HCT116 (cell line): ENCODE measurements at regions not wholly inside any gene's neighbourhood (a gene's known extent, or its start where the extent isn't known, plus 50 kb on each side); places are given as distances from the start of the nearest gene placed in this dataset.
A peak's percentile ranks its signal among the peaks of the same experiment; 100 is the strongest.
"Not testable (repeated sequence)": the region's sequence is repeated elsewhere in the genome, so short reads cannot be mapped to it uniquely, and the experiment has no call there.

Experiments
- ATAC-seq: fragments of 200-7000 bp; cut with Tn5 transposase; 2 replicates; pipeline ENCODE4 v1.9.1; 2020; ENCODE audit warnings: mild to moderate bottlenecking, moderate library complexity
- BruUV-seq: library from RNA; stranded (reverse); fragments of 400-500 nt; replicated peaks from 2 replicates; lab custom pipeline; 2021; lab: Mats Ljungman, UMichigan
- CTCF ChIA-PET: fragments of 300-600 bp; sonication (Branson Sonifier 250); formaldehyde crosslinking; loops from one replicate; lab custom pipeline; 2021; ENCODE audit warnings: antibody characterized with exemption; lab: Charles Lee
- POLR2A ChIA-PET: fragments of 300-600, 350-600 bp; sonication (Branson Sonifier 250); formaldehyde crosslinking; loops from one replicate; lab custom pipeline; 2021; ENCODE audit warnings: antibody characterized with exemption; lab: Charles Lee
- RAD21 ChIA-PET, 2 experiments: fragments of 300-600 bp; sonication (Branson Sonifier 250); formaldehyde crosslinking; loops; one replicate each; lab custom pipeline; 2023; ENCODE audit warnings: low total read pairs in 2 of 2; ENCODE audit not compliant: uncharacterized antibody in 2 of 2, unreplicated experiment in 2 of 2, low non-redundant PET in 1 of 2; lab: Charles Lee
- DNase-seq: peaks from one replicate; pipeline ENCODE4 v3.0.0-alpha.2; 2010; ENCODE audit warnings: low read depth, low spot score
- H2AFZ ChIP-seq: fragments of 200-600 bp; shearing (Covaris generic), sonication (generic); 2 replicates; pipeline ENCODE4 v1.6.1; 2017; ENCODE audit warnings: low read depth, mixed run types, mixed read lengths, antibody characterized with exemption, low read length; ENCODE audit not compliant: poor library complexity, severe bottlenecking
- H3K27ac ChIP-seq: 2 replicates; pipeline ENCODE4 v1.5.1; 2012; ENCODE audit warnings: low read depth, low read length
- H3K27me3 ChIP-seq: fragments of 200-600 bp; sonication (generic); 2 replicates; pipeline ENCODE4 v1.6.1; 2016; ENCODE audit warnings: mixed run types, low read length, mixed read lengths; ENCODE audit not compliant: insufficient read depth
- H3K36me3 ChIP-seq, 2 experiments: fragments of 200-500 bp in 1 of 2; fragments of 200-600 bp in 1 of 2; sonication (Bioruptor generic) in 1 of 2; sonication (generic) in 1 of 2; 2 replicates each; pipeline versions ENCODE4 v1.5.1 to v1.6.1; 2014 to 2016; ENCODE audit warnings: low read length in 2 of 2, inconsistent platforms in 1 of 2, mixed read lengths in 1 of 2, mixed run types in 1 of 2; ENCODE audit not compliant: insufficient read depth in 2 of 2, control insufficient read depth in 1 of 2
- H3K4me1 ChIP-seq, 2 experiments: fragments of 200-600 bp in 1 of 2; sonication (generic) in 1 of 2; 2 replicates each; pipeline versions ENCODE4 v1.5.1 to v1.6.1; 2012 to 2017; ENCODE audit warnings: low read length in 2 of 2, inconsistent platforms in 1 of 2, mild to moderate bottlenecking in 1 of 2, mixed read lengths in 1 of 2, mixed run types in 1 of 2, moderate library complexity in 1 of 2; ENCODE audit not compliant: insufficient read depth in 2 of 2, control insufficient read depth in 1 of 2
- H3K4me2 ChIP-seq: fragments of 200-600 bp; sonication (generic); 2 replicates; pipeline ENCODE4 v1.6.1; 2017; ENCODE audit warnings: mixed run types, low read length, mixed read lengths
- H3K4me3 ChIP-seq, 2 experiments: fragments of 200-600 bp in 1 of 2; sonication (generic) in 1 of 2; replicated peaks in 1 of 2; 2 replicates each; pipeline ENCODE4 v1.5.1; 2011 to 2016; ENCODE audit warnings: low read length in 2 of 2, control low read depth in 1 of 2, low read depth in 1 of 2, mild to moderate bottlenecking in 1 of 2, mixed read lengths in 1 of 2, mixed run types in 1 of 2
- H3K79me2 ChIP-seq: fragments of 200-600 bp; sonication (generic); 2 replicates; pipeline ENCODE4 v1.6.1; 2017; ENCODE audit warnings: mild to moderate bottlenecking, mixed run types, low read length, moderate library complexity, mixed read lengths; ENCODE audit not compliant: insufficient read depth
- H3K9ac ChIP-seq: fragments of 200-600 bp; sonication (generic); 2 replicates; pipeline ENCODE4 v1.6.1; 2016; ENCODE audit warnings: low read length, mixed read lengths
- H3K9me2 ChIP-seq: fragments of 200-600 bp; sonication (generic), shearing (Covaris generic); 2 replicates; pipeline ENCODE4 v1.6.1; 2017; ENCODE audit warnings: mixed run types, mild to moderate bottlenecking, moderate library complexity; ENCODE audit not compliant: insufficient read depth
- H3K9me3 ChIP-seq, 2 experiments: fragments of 200-500 bp in 1 of 2; fragments of 200-600 bp in 1 of 2; sonication (Bioruptor generic) in 1 of 2; sonication (generic) in 1 of 2; 2 replicates each; pipeline ENCODE4 v1.6.1; 2014 to 2017; ENCODE audit warnings: low read length in 2 of 2, mixed read lengths in 2 of 2, inconsistent platforms in 1 of 2, low read depth in 1 of 2, mild to moderate bottlenecking in 1 of 2, mixed run types in 1 of 2, moderate library complexity in 1 of 2; ENCODE audit not compliant: control insufficient read depth in 1 of 2, insufficient read depth in 1 of 2
- H4K20me1 ChIP-seq: fragments of 200-600 bp; sonication (generic), shearing (Covaris generic); 2 replicates; pipeline ENCODE4 v1.6.1; 2017; ENCODE audit warnings: mixed run types, mild to moderate bottlenecking, moderate library complexity; ENCODE audit not compliant: insufficient read depth
- CBX3 ChIP-seq: IDR thresholded peaks from 2 replicates; pipeline ENCODE4 v1.6.1; 2012; ENCODE audit warnings: low read depth
- CTCF ChIP-seq, 3 experiments: fragments of 200-600 bp in 1 of 3; sonication (generic) in 1 of 3; IDR thresholded peaks in 2 of 3; conservative IDR thresholded peaks in 1 of 3; 2 replicates each; pipeline ENCODE4 v1.5.1; 2012 to 2017; ENCODE audit warnings: low read depth in 2 of 3, low read length in 2 of 3, antibody characterized with exemption in 1 of 3, borderline replicate concordance in 1 of 3, control low read depth in 1 of 3, mild to moderate bottlenecking in 1 of 3, mixed read lengths in 1 of 3, mixed run types in 1 of 3, moderate library complexity in 1 of 3; ENCODE audit not compliant: insufficient read depth in 1 of 3
- ELF1 ChIP-seq: IDR thresholded peaks from 2 replicates; pipeline ENCODE4 v1.6.1; 2012; ENCODE audit warnings: low read depth, borderline replicate concordance
- intact Hi-C: fragments of 100-400 bp; cut with micrococcal nuclease; formaldehyde crosslinking; loops from 2 replicates; pipeline ENCODE4 v1.10.0; 2022

- Histone ChIP-seq H3K9ac (no peak overlapping the region), H2AFZ (no peak overlapping the region), H3K27ac (no peak overlapping the region), H3K9me3 (no peaks in the 10 kb centered on the region), H3K27me3 (no peaks in the 10 kb centered on the region), H3K79me2 (no peaks in the 10 kb centered on the region), H3K4me2 (no peak overlapping the region), H3K36me3 (no peaks in the 10 kb centered on the region), H3K9me2 (no peaks in the 10 kb centered on the region), H3K4me3 (no peak overlapping the region), H3K4me1 (no peaks in the 10 kb centered on the region), H4K20me1 (no peaks in the 10 kb centered on the region)
- RAD21 ChIA-PET: no interaction called here
- TF ChIP-seq ELF1: no peak
- TF ChIP-seq CBX3: no peak
- peak; percentile 10 to 43 (median 40); a peak in 3 of 6 replicates for TF ChIP-seq CTCF (IDR thresholded peaks at IDR 0.05 in 2 of 3, conservative IDR thresholded peaks at IDR 0.05 in 1 of 3; ENCODE audit: borderline replicate concordance in 1 of 3, insufficient read depth in 1 of 3, low read depth in 2 of 3, low read length in 2 of 3)
- BruUV-seq: no TSS peak
- CTCF ChIA-PET: no interaction called here
- POLR2A ChIA-PET: no interaction called here
- peak; percentile 76 for ATAC-seq
- no peak for DNase-seq
- intact Hi-C loops: no loop called here
These were observed 443.5 kb downstream of the XIRP2 start for GRCh38 chr2:167331636-167332232.

- H3K36me3 ChIP-seq, BruUV-seq, H3K9ac ChIP-seq, H3K4me3 ChIP-seq, H2AFZ ChIP-seq, H3K4me2 ChIP-seq, H3K27ac ChIP-seq, POLR2A ChIA-PET, H3K9me2 ChIP-seq, RAD21 ChIA-PET, ATAC-seq, H3K9me3 ChIP-seq, H4K20me1 ChIP-seq, H3K79me2 ChIP-seq, H3K4me1 ChIP-seq, H3K27me3 ChIP-seq, DNase-seq, CTCF ChIA-PET: not testable (repeated sequence)
- intact Hi-C loops: loop anchor here (10.0 kb wide), 1 partner anchor 794 kb away; no protein-coding TSS in a partner anchor
These were observed 440.5 kb downstream of the XIRP2 start for GRCh38 chr2:167328808-167329207.
